Esophagus mucosa (tissue), 1 donor: ENCODE measurements at regions not wholly inside any gene's neighbourhood (a gene's known extent, or its start where the extent isn't known, plus 50 kb on each side); places are given as distances from the start of the nearest gene placed in this dataset.

Experiments
- ATAC-seq: fragments of 200-7000 bp; cut with Tn5 transposase; one replicate; pipeline ENCODE4 v1.9.1; 2020
- donor health status: DM: yes; HTN: yes; CAD: no.

DNA sequence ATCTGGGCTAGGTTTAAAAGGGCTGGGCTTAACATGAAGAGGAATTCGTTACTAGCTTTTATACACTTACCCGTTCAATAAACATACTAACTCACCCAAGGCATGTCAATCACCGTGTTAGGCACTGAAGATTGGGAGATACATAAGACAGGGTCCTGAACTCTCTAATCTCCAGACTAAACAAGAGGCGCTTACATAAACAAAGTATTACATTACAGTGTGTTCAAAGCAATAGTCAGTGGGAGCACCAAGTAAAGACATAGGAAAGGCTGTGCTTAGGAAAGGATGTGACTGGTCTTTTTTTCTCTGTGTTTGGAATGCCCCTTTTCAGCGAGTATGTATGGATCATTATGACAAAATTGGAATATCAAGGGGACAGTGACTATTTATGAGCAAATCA is 203.6 kb upstream of the ADRA1B start:
- ATAC-seq, result no peak

GRCh38 chr5:159713254-159713653 is 203.0 kb upstream of the ADRA1B start:
- no peak for ATAC-seq

GRCh38 chr5:159713773-159714172 is 202.5 kb upstream of the ADRA1B start:
- no peak for ATAC-seq

DNA sequence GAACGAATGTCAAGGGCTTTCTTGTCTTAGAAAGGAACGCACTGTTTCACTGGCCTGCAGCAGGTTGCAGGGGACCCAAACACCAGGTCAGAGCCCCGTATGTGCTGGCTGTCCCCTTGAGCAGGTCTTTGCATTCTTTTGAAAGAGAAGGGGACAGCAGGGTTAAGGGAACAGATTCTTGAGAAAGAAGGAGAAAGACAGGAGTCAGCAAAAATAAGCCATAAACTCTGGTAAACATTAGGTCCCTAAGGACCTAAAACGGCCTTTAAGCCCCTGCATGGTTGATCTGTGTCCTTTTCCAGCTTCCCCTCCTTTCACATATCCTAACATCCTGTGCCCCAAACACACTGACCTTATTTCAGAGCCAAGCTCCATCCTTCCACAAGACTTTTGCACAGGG is 190.8 kb upstream of the ADRA1B start:
- ATAC-seq, result no peak

- ATAC-seq, result no peak
Measured at GRCh38 chr5:159727167-159727566, 189.1 kb upstream of the ADRA1B start.

DNA sequence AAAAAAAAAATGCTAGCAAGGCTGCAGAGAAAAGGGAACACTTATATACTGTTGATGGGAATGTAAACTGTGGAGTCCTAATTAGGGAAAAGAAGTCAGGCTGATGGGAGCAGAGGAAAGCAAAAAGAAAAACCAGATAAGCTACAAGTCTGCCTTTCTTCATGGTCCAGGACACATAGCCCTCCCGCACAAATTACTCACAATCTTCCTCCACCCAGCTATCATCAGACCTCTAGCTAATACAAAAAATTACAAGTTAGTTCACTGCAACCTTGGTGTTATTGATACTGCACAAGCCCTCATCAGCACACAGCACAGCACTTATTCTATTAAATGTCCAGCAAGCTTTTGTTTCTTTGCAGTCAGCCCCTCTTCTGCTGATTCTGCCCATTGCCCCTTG is 186.0 kb upstream of the ADRA1B start:
- no peak for ATAC-seq

- no peak for ATAC-seq
Measured at GRCh38 chr5:159732220-159732619, 184.1 kb upstream of the ADRA1B start.

DNA sequence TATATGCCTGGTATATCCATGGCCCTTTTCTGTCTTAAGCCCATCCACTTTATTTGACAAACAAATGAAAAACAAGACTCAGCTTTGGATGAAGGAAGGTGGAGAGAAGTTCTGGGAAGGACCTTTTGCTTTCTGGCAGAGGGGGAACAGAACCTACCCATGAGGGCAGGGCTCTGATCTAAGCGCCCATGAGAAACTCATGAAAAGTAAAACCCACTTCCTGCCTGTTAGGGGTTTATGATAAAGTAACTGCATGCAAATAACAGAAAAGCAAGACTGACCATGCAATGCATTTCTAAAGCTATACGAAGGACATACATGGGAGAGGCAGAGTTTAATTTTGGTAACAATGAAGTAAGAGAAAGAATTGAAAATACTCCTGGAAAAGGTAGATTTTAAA is 181.9 kb upstream of the ADRA1B start:
- no peak for ATAC-seq

DNA sequence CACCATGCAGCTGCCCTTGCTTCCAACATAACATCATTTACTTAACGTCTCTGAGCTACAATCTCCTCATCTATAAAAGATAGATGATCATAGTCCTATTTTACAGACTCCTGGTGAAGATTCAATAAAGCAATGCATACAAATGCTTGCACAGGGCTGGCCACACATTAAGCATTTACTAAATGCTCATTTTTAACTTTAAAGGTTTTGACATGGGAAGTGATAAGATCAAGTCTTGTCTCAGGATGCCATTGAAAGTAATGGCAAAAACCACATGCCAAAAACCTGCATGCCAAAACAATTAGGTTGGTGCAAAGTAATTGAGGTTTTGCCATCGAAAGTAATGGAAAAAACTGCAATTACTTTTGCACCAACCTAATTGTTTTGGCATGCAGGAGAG is 181.2 kb upstream of the ADRA1B start:
- ATAC-seq, result no peak

GRCh38 chr5:159735749-159736660 is 180.3 kb upstream of the ADRA1B start:
- peak; percentile 59 for ATAC-seq

DNA sequence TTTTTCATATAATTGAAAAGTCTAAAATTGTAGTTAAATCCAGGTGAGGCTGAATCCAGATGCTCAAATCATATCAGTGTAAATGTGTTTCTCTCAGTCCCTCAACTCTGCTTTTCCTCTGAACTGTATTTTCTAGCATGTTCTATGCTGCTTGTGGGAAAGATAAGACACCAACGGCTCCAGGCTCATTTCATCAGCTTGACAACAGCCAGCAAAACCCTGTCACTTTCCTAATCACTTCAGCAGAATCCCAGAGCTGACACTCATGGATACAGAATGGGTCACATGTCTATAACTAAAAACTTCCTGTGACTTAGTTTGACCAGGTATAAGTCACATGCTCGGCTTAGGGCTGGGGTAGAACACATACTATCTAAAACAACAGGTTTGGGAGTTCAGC is 179.4 kb upstream of the ADRA1B start:
- ATAC-seq, result no peak

- no peak for ATAC-seq
Measured at GRCh38 chr5:159737263-159737662, 179.0 kb upstream of the ADRA1B start.

DNA sequence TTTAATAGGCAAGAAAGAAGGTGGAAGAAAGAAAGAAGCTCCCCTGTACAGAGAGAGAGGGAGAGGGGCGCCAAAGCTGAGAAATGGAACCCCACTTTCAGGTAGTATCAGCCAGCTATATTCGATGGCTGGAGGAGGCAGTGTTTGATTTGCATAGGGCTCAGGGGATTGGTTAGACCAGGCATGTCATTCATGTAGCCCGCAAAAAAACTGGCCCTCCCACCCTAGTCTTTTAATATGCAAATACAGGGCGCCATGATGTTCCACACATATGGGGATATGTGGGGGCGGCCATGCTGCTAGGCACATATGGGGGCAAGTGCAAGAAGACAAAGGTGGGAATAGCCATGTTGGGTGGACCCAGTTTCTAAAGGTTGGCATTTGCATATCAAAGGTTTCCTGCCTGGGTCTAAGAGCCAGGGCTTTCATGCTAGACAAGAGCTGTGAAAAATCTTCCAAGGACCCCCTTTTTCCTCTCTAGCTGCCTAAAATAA is 174.4 kb upstream of the ADRA1B start:
- no peak for ATAC-seq

GRCh38 chr5:159743234-159743633 is 173.0 kb upstream of the ADRA1B start:
- no peak for ATAC-seq

DNA sequence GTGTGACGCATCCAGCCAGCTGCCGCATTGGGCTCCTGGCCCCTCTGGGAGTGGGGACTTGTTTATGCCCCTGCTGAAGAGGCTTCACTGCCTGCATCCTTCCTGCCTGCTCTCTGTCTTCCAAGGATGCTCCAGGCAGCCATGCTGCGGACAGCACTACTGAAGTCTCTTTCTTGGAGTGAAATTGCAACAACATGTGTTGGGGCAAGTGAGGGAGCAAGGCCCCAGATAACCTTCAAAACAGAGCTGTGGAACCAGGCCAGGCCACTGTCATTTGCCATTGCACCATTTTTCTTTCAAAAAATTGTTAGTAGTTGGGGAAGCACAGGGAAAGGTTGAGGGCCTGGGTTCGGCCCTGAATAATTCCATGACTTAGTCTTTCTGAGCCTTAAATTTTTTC is 169.6 kb upstream of the ADRA1B start:
- ATAC-seq, result no peak

DNA sequence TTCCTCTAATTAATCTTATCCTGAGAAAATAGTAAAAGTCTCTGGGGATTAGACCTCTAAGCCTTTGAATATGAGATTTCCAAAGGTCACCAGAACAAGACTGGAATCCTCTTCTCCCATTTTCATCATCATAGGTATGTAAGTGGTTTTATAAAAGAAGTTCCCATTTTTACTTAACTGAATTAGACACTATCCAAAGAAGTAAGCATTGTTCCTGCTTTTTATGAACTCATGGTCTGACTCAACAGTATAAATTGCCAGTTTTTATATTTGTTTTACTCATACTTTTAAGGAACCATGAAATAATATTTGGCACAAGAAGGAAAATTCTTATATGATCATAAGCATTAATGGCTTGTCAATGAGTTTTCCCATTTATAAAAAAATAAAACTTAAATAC is 167.1 kb upstream of the ADRA1B start:
- ATAC-seq, result no peak

- ATAC-seq, result no peak
Measured at GRCh38 chr5:159750226-159750625, 166.1 kb upstream of the ADRA1B start.

- no peak for ATAC-seq
Measured at GRCh38 chr5:159751459-159751858, 164.8 kb upstream of the ADRA1B start.

DNA sequence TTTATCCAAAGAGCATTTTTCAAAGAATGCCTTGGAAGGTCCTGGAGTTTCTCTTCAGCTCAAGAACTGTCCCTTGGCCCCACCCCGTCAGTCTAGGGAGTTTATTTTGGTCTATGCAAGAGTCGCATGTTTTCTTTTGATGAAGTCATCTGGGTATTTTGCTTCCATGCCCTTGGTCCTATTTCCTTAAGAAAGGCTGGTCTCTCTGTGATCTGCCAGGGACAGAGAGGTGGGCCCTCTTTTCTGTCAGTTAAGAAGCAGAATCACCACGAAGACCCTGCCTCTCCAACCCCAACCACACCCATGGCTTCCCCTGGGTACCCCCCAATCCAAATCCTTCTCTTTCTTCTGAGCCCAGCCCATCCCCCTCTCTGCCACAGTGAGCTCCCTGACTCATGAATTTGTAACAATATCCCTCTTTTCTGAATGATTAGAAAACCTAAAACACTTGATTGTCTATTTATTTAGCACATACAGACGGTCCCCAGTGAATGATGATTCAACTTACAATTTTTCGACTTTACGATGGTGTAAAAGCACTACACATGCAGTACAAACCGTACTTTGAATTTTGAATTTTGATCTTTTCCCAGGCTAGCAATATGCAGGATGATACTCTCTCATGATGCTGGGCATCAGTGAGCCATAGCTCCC is 163.5 kb upstream of the ADRA1B start:
- no peak for ATAC-seq

DNA sequence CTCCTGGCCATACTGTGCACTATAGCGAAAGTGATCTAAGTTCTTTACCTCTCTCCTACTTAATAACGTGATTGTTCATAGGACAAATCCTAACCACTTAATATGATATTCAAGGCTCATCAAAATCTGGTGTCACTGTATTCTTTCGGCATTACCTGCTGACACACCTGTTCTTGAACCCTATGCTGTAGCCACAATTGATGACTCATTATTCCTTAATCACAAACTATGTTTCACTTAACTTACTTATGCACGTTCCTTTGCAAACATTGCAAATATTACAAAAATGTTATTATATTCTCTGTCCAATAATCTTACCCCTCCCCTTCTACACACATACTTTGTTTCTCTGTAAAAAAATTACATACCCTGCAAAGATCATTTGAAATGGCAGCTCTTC is 158.1 kb upstream of the ADRA1B start:
- ATAC-seq, result no peak

- no peak for ATAC-seq
Measured at GRCh38 chr5:159759791-159760290, 156.4 kb upstream of the ADRA1B start.

- ATAC-seq, result no peak
Measured at GRCh38 chr5:159762921-159763320, 153.4 kb upstream of the ADRA1B start.

DNA sequence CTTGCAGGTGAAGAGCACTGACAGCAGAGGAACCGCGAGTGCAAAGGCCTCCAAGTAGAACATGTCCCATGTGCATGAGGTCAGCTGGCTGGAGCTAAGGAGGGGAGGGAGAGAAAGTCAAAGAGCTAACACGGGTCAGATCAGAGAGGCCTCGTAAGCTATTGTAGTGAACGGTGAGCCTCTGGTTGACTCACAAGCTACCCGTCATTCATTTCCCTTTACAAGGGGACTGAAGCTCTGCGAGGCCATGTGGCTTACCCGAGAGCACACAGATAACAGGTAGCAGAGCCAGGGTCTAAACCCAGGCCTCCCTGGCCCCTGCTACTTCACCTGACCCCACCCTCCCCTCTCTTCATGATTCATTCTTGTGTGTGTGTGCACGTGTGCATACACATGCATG is 152.7 kb upstream of the ADRA1B start:
- no peak for ATAC-seq
